ENCODE measurements at regions not wholly inside any gene's neighbourhood (a gene's known extent, or its start where the extent isn't known, plus 50 kb on each side); places are given as distances from the start of the nearest gene placed in this dataset.
A peak's percentile ranks its signal among the peaks of the same experiment; 100 is the strongest.

GRCh38 chr2:41610501-41611190, 437.2 kb upstream of the PKDCC start:
- peak; percentile 64 for DNase-seq

- DNase-seq: no peak
Observed at GRCh38 chr2:41618754-41619153, 429.1 kb upstream of the PKDCC start.

GRCh38 chr2:41621095-41621494, 426.7 kb upstream of the PKDCC start:
- no peak for DNase-seq

GRCh38 chr2:41621563-41621962, 426.3 kb upstream of the PKDCC start:
- no peak for DNase-seq

- no peak for DNase-seq
Observed at GRCh38 chr2:41622301-41622700, 425.5 kb upstream of the PKDCC start.

- no peak for DNase-seq
Observed at GRCh38 chr2:41626936-41627335, 420.9 kb upstream of the PKDCC start.

- DNase-seq: no peak
Observed at GRCh38 chr2:41634686-41635085, 413.1 kb upstream of the PKDCC start.

- no peak for DNase-seq
Observed at GRCh38 chr2:41644936-41645335, 402.9 kb upstream of the PKDCC start.

- no peak for DNase-seq
Observed at GRCh38 chr2:41647468-41648050, 400.3 kb upstream of the PKDCC start.

- DNase-seq: no peak
Observed at GRCh38 chr2:41657226-41657625, 390.6 kb upstream of the PKDCC start.

GRCh38 chr2:41659758-41660157, 388.1 kb upstream of the PKDCC start:
- DNase-seq: no peak

- no peak for DNase-seq
Observed at GRCh38 chr2:41662461-41662860, 385.4 kb upstream of the PKDCC start.

- no peak for DNase-seq
Observed at GRCh38 chr2:41663056-41663455, 384.8 kb upstream of the PKDCC start.

- DNase-seq: no peak
Observed at GRCh38 chr2:41668529-41668928, 379.3 kb upstream of the PKDCC start.

- no peak for DNase-seq
Observed at GRCh38 chr2:41678639-41679038, 369.2 kb upstream of the PKDCC start.

GRCh38 chr2:41686156-41686555, 361.7 kb upstream of the PKDCC start:
- no peak for DNase-seq

GRCh38 chr2:41691561-41691960, 356.3 kb upstream of the PKDCC start:
- no peak for DNase-seq

- no peak for DNase-seq
Observed at GRCh38 chr2:41694536-41695049, 353.2 kb upstream of the PKDCC start.

- no peak for DNase-seq
Observed at GRCh38 chr2:41695198-41696113, 352.4 kb upstream of the PKDCC start.

GRCh38 chr2:41697389-41697788, 350.4 kb upstream of the PKDCC start:
- no peak for DNase-seq

GRCh38 chr2:41698678-41699422, 349.0 kb upstream of the PKDCC start:
- no peak for DNase-seq

- no peak for DNase-seq
Observed at GRCh38 chr2:41701231-41701630, 346.6 kb upstream of the PKDCC start.

GRCh38 chr2:41703123-41703522, 344.7 kb upstream of the PKDCC start:
- DNase-seq: no peak
